NB4 (cell line): ENCODE measurements at regions not wholly inside any gene's neighbourhood (a gene's known extent, or its start where the extent isn't known, plus 50 kb on each side); places are given as distances from the start of the nearest gene placed in this dataset.
"Not testable (repeated sequence)": the region's sequence is repeated elsewhere in the genome, so short reads cannot be mapped to it uniquely, and the experiment has no call there.

Source experiments
- DNase-seq: peaks from one replicate; pipeline ENCODE4 v3.0.0; 2010; ENCODE audit warnings: low read depth
- H3K4me3 ChIP-seq: one replicate; pipeline ENCODE4 v1.5.1; 2011; ENCODE audit warnings: mild to moderate bottlenecking, low read depth, low read length, moderate library complexity
- MYC ChIP-seq: IDR thresholded peaks from 2 replicates; pipeline ENCODE4 v1.6.1; 2011; ENCODE audit warnings: low read depth, low read length
- POLR2A ChIP-seq: IDR thresholded peaks from 2 replicates; pipeline ENCODE4 v1.6.1; 2011; ENCODE audit warnings: mild to moderate bottlenecking; ENCODE audit not compliant: insufficient read length; ENCODE audit errors: extremely low read depth
- TF ChIP-seq, protein P1 (sequence below): IDR thresholded peaks from one replicate; pipeline ENCODE4 v1.5.1; 2012; ENCODE audit warnings: low read depth, low read length
- TF ChIP-seq, protein P2 (sequence below): IDR thresholded peaks from 2 replicates; pipeline ENCODE4 v1.6.1; 2011; ENCODE audit warnings: low read depth, low read length

DNA sequence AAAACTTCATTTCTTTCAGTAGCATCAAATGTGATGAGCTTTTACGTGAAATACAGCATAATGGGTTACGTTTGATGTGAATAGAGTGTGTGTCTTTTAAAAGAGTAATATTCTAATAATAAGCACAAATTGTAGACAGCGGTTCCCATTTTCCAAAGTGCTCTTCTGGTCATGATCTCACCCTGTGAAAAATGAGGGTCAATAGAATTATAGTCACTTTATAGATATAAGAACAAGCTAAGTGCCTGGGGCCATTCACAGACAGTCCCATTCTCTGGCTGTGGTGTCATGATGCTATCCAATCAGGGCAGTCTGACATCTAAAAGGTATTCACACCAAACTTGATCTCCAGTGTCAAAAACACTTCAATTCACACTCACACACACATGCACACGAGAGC, 830.8 kb upstream of the AUTS2 start:
- DNase-seq: no peak
- TF ChIP-seq, protein P1, sequence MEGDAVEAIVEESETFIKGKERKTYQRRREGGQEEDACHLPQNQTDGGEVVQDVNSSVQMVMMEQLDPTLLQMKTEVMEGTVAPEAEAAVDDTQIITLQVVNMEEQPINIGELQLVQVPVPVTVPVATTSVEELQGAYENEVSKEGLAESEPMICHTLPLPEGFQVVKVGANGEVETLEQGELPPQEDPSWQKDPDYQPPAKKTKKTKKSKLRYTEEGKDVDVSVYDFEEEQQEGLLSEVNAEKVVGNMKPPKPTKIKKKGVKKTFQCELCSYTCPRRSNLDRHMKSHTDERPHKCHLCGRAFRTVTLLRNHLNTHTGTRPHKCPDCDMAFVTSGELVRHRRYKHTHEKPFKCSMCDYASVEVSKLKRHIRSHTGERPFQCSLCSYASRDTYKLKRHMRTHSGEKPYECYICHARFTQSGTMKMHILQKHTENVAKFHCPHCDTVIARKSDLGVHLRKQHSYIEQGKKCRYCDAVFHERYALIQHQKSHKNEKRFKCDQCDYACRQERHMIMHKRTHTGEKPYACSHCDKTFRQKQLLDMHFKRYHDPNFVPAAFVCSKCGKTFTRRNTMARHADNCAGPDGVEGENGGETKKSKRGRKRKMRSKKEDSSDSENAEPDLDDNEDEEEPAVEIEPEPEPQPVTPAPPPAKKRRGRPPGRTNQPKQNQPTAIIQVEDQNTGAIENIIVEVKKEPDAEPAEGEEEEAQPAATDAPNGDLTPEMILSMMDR: no peak
- TF ChIP-seq POLR2A: no peak
- H3K4me3 ChIP-seq: no peak overlapping the region

DNA sequence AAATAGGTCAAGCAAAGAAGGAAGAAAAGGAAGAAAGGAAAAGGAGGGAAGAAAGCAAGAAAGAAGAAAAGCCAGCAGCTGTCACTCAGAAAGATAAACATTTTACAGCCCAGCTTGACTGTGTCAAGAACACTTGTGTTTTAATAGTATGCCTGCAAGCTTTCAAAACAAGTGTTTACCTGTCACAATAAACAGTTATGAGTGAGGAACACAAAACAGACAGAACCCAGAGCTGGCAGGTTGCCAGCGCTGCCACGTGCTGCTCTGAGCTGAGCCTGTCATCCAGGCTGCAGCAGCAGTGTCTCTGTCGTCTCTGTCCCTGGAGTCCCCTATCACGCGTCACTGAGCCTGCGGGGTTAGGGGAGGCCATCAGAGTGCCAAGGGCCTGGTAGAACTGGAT, 827.6 kb upstream of the AUTS2 start:
- TF ChIP-seq MYC (no peak), POLR2A (no peak)
- TF ChIP-seq, protein P1: no peak
- DNase-seq: no peak
- H3K4me3 ChIP-seq: no peak overlapping the region

DNA sequence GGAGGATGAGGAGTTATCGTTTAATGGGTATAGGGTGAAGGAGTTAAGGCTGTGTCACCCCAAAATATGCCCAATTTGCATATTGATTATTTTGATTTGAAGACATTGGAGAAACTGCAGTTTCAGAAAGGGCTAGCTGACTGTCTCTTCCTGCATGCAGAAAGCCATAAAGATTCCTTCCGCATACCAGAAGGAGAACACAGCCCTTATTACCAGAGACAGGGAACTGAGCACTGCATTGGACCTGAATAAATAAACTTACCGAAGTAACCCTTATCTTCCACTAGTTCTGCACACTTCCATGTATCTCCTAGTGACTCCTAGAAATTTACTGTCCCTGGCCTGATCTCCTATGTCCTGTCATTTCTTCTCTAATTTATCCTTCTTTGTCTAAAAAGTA, 821.9 kb upstream of the AUTS2 start:
- DNase-seq: no peak
- H3K4me3 ChIP-seq: no peak overlapping the region
- TF ChIP-seq, protein P1: no peak
- TF ChIP-seq POLR2A (no peak), MYC (no peak)
- TF ChIP-seq, protein P2, sequence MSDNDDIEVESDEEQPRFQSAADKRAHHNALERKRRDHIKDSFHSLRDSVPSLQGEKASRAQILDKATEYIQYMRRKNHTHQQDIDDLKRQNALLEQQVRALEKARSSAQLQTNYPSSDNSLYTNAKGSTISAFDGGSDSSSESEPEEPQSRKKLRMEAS: no peak

DNA sequence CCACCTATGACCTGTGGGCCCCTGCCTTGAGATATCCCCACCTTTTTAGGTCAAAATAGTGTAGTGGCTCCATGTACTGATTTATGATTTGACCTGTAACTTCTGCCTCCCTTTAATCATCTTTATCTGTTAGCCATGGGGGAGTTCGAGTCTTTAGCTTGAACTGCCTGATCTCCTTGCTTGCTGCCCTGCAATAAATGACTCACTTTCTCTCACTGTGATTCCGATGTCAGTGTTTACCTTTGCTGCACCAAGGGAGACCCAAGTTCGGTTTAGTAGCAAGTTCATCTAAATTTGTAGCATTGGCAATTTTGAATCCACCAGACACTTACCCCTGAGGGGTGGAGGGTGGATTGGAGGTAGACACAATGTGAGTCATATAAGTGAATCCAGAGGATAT, 814.6 kb upstream of the AUTS2 start:
- no peak for DNase-seq
- TF ChIP-seq POLR2A (no peak), MYC (no peak)
- TF ChIP-seq, protein P2: no peak
- TF ChIP-seq, protein P1: no peak
- H3K4me3 ChIP-seq: no peak overlapping the region

DNA sequence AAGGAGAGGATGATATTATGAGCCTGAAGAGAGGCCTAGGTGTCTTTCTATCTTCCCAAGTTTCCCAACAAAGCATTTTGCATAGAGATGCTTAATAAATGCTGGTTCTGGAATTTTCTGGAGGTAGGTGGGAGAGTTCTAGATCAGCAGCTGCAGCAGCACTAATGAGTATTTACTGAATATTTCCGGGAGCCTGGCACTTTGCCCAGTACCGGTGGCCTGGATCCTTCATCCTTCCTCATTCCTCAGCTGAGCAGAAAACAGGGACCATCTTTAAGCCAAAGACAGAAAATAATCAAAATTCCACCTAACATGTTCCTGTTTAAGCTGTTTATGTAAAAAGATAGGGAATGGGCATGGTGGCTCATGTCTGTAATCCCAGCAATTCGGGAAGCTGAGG, 813.2 kb upstream of the AUTS2 start:
- no peak for DNase-seq

DNA sequence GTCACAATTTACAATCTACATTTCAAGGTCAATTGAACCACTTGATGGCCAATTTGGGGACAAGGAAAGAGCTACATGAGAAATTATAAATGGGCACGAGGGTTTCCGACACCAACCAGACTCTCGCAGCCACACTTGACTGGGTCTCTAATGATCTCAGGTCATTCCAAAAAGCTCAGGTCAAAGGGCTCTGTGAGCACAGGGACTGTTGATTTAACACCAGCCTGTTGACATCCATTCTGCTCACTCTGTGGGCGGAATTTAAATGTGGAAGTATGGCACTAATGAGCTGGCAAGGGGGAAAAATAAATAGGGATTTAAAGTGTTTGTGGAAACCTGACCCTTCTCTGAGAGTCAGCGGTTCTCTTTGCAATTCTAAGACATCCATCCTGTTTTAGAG, 810.7 kb upstream of the AUTS2 start:
- DNase-seq: no peak

More for the DNA sequence above, 813.2 kb upstream of the AUTS2 start:
- no peak overlapping the region for H3K4me3 ChIP-seq
- TF ChIP-seq POLR2A: no peak
- TF ChIP-seq, protein P1: no peak
- TF ChIP-seq, protein P2: no peak
- no peak for TF ChIP-seq MYC

DNA sequence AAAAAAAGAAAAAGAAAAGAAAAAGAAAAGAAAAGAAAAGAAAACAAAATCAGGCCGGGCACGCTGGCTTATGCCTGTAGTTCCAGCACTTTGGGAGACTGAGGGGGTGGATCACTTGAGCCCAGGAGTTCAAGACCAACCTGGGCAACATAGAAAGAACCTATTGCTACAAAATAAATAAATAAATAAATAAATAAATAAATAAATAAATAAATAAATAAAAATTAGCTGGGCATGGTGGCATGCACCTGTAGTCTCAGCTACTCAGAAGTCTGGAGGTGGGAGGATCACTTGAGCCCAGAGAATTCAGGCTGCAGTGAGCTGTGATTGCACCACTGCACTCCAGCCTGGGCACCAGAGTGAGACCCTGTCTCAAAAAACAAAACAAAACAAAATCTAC, 809.7 kb upstream of the AUTS2 start:
- DNase-seq, H3K4me3 ChIP-seq: not testable (repeated sequence)

More for the DNA sequence above, 810.7 kb upstream of the AUTS2 start:
- TF ChIP-seq, protein P2: no peak
- TF ChIP-seq POLR2A: no peak
- no peak for TF ChIP-seq MYC
- TF ChIP-seq, protein P1: no peak
- no peak overlapping the region for H3K4me3 ChIP-seq
